Kidney (tissue), 13 donors: ENCODE measurements at regions not wholly inside any gene's neighbourhood (a gene's known extent, or its start where the extent isn't known, plus 50 kb on each side); places are given as distances from the start of the nearest gene placed in this dataset.

Experiments used
- DNase-seq, 5 donors: peaks; one replicate each; pipeline ENCODE4 v3.0.0-alpha.2; 2013 to 2020
- FAIRE-seq: peaks from 2 replicates; lab custom pipeline; 2012; peaks lifted over from hg19 to GRCh38; lab: Jason Lieb, UNC
- H3K27ac ChIP-seq, 2 donors: one replicate each; pipeline ENCODE4 v1.7.0; 2013; ENCODE audit warnings: low read depth in 2 of 2, low read length in 2 of 2, inconsistent platforms in 1 of 2
- H3K27me3 ChIP-seq: one replicate; pipeline ENCODE4 v1.7.1; 2013; ENCODE audit warnings: low read length, inconsistent platforms; ENCODE audit not compliant: control insufficient read depth, insufficient read depth
- H3K36me3 ChIP-seq, 3 donors: one replicate each; pipeline versions ENCODE4 v1.7.0 to v1.7.1; 2013; ENCODE audit warnings: low read length in 3 of 3, control low read depth in 1 of 3, inconsistent platforms in 1 of 3; ENCODE audit not compliant: insufficient read depth in 3 of 3, control insufficient read depth in 2 of 3
- H3K4me1 ChIP-seq, 3 donors: one replicate each; pipeline versions ENCODE4 v1.7.0 to v1.7.1; 2013; ENCODE audit warnings: low read length in 3 of 3, inconsistent platforms in 1 of 3, low read depth in 1 of 3; ENCODE audit not compliant: control insufficient read depth in 2 of 3, insufficient read depth in 2 of 3
- H3K4me3 ChIP-seq, 3 donors: one replicate each; pipeline versions ENCODE4 v1.7.0 to v1.8.1; 2013; ENCODE audit warnings: low read length in 3 of 3, control low read depth in 1 of 3, inconsistent platforms in 1 of 3
- H3K9ac ChIP-seq, 3 donors: one replicate each; pipeline versions ENCODE4 v1.7.0 to v1.7.1; 2013; ENCODE audit warnings: low read length in 3 of 3, control low read depth in 1 of 3, inconsistent platforms in 1 of 3
- H3K9me3 ChIP-seq, 3 donors: one replicate each; pipeline versions ENCODE4 v1.7.0 to v1.7.1; 2013; ENCODE audit warnings: low read length in 3 of 3, control low read depth in 1 of 3, inconsistent platforms in 1 of 3; ENCODE audit not compliant: control insufficient read depth in 2 of 3, insufficient read depth in 1 of 3
- CTCF ChIP-seq: IDR thresholded peaks from 3 replicates; pipeline ENCODE4 v1.5.1; 2012; ENCODE audit warnings: mild to moderate bottlenecking, moderate library complexity, borderline replicate concordance; ENCODE audit not compliant: insufficient read depth; ENCODE audit errors: extremely low read depth
- intact Hi-C: fragments of 100-400 bp; cut with DNase I; formaldehyde crosslinking; loops from one replicate; pipeline ENCODE4 v1.11.1; 2022
- donor health status: control.
- donor health status: control.
- donor health status: control.
- donor health status: control.
- donor health status: control.
- donor health status: DM: yes; HTN: yes; CAD: no.
- donor health status: Normal renal cell carcinoma (clear cell type).

GRCh38 chr4:132923516-132923915 lies 225.6 kb upstream of the PCDH10 start:
- Histone ChIP-seq H3K9me3 (no peaks in the 10 kb centered on the region), H3K4me1 (no peaks in the 10 kb centered on the region), H3K27me3 (no peaks in the 10 kb centered on the region), H3K4me3 (no peak overlapping the region), H3K9ac (no peak overlapping the region), H3K36me3 (no peaks in the 10 kb centered on the region), H3K27ac (no peak overlapping the region)
- intact Hi-C loops: no loop called here
- no peak for FAIRE-seq
- TF ChIP-seq CTCF: no peak
- DNase-seq: no peak

- H3K27me3 ChIP-seq: no peaks in the 10 kb centered on the region
- no peak overlapping the region for H3K4me3 ChIP-seq
- no peak for TF ChIP-seq CTCF
- peaks cover 0 to 3% (median 0%) of the 10 kb centered on the region in 3 donors for H3K9me3 ChIP-seq
- intact Hi-C loops: no loop called here
- FAIRE-seq (no peak), DNase-seq (no peak)
- no peak overlapping the region for H3K27ac ChIP-seq
- no peaks in the 10 kb centered on the region for H3K4me1 ChIP-seq
- no peak overlapping the region for H3K9ac ChIP-seq
- no peaks in the 10 kb centered on the region for H3K36me3 ChIP-seq
These were observed 214.2 kb upstream of the PCDH10 start for GRCh38 chr4:132934911-132935310.

GRCh38 chr4:132955146-132955545 lies 193.9 kb upstream of the PCDH10 start:
- no peaks in the 10 kb centered on the region for H3K4me1 ChIP-seq
- H3K4me3 ChIP-seq: no peak overlapping the region
- DNase-seq (no peak), FAIRE-seq (no peak)
- H3K9me3 ChIP-seq: peaks cover 0 to 4% (median 0%) of the 10 kb centered on the region in 3 donors
- H3K27ac ChIP-seq: no peak overlapping the region
- no peak overlapping the region for H3K9ac ChIP-seq
- intact Hi-C loops: no loop called here
- TF ChIP-seq CTCF: no peak
- no peaks in the 10 kb centered on the region for H3K27me3 ChIP-seq
- no peaks in the 10 kb centered on the region for H3K36me3 ChIP-seq

GRCh38 chr4:132956962-132957361 lies 192.1 kb upstream of the PCDH10 start:
- DNase-seq (no peak), FAIRE-seq (no peak)
- Histone ChIP-seq H3K9me3 (peaks cover 0 to 4% (median 0%) of the 10 kb centered on the region in 3 donors), H3K27ac (no peak overlapping the region), H3K9ac (no peak overlapping the region), H3K4me1 (no peaks in the 10 kb centered on the region), H3K27me3 (no peaks in the 10 kb centered on the region), H3K4me3 (no peak overlapping the region), H3K36me3 (no peaks in the 10 kb centered on the region)
- intact Hi-C loops: no loop called here
- TF ChIP-seq CTCF: no peak
